T-helper 1 cell treated with Interleukin-12 subunit alpha and Interleukin-12 subunit beta and Interleukin-4 antibody, amounts not matched to agents 30 μg/mL and 1 μg/mL, for 36 hours (primary cell): ENCODE measurements at regions not wholly inside any gene's neighbourhood (a gene's known extent, or its start where the extent isn't known, plus 50 kb on each side); places are given as distances from the start of the nearest gene placed in this dataset.

Experiments used
- H3K27ac Mint-ChIP-seq: one replicate; pipeline ENCODE4 v1.8.0; 2021; ENCODE audit warnings: mild to moderate bottlenecking, mixed read lengths
- H3K27me3 Mint-ChIP-seq: one replicate; pipeline ENCODE4 v1.8.0; 2021; ENCODE audit warnings: low read depth, mixed read lengths
- H3K36me3 Mint-ChIP-seq: one replicate; pipeline ENCODE4 v1.8.0; 2021; ENCODE audit warnings: low read depth, mixed read lengths
- H3K4me1 Mint-ChIP-seq: one replicate; pipeline ENCODE4 v1.8.0; 2021; ENCODE audit warnings: low read depth, mixed read lengths
- H3K4me3 Mint-ChIP-seq: one replicate; pipeline ENCODE4 v1.8.0; 2021; ENCODE audit warnings: mild to moderate bottlenecking, moderate library complexity, mixed read lengths
- H3K9me3 Mint-ChIP-seq: one replicate; pipeline ENCODE4 v1.8.0; 2021; ENCODE audit warnings: mixed read lengths

GRCh38 chr13:99118179-99118578 lies 82.5 kb upstream of the UBAC2 start:
- H3K27ac Mint-ChIP-seq, result no peak overlapping the region
- H3K4me3 Mint-ChIP-seq, result no peak overlapping the region
- H3K27me3 Mint-ChIP-seq, result peaks cover under 1% of the 10 kb centered on the region
- peaks cover 9% of the 10 kb centered on the region for H3K4me1 Mint-ChIP-seq
- no peaks in the 10 kb centered on the region for H3K9me3 Mint-ChIP-seq
- H3K36me3 Mint-ChIP-seq, result peaks cover 2% of the 10 kb centered on the region

DNA sequence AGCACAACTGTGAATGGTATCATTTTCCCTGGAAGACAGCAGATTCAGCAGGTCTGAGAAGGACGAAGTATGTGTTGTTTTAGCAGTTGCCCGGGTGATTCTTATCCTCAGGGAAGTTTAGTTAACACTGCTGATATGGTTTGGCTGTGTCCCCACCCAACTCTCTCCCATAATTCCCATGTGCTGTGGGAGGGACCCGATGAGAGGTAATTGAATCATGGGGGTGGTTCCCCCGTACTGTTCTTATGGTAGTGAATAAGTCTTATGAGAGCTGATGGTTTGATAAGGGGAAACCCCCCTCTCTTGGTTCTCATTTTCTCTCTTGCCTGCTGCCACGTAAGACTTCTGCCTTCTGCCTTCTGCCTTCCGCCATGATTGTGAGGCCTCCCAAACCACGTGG lies 81.0 kb upstream of the UBAC2 start:
- Mint-ChIP-seq H3K4me3 (no peak overlapping the region), H3K4me1 (peaks cover 16% of the 10 kb centered on the region), H3K36me3 (peaks cover 2% of the 10 kb centered on the region), H3K9me3 (no peaks in the 10 kb centered on the region), H3K27ac (no peak overlapping the region), H3K27me3 (no peaks in the 10 kb centered on the region)

DNA sequence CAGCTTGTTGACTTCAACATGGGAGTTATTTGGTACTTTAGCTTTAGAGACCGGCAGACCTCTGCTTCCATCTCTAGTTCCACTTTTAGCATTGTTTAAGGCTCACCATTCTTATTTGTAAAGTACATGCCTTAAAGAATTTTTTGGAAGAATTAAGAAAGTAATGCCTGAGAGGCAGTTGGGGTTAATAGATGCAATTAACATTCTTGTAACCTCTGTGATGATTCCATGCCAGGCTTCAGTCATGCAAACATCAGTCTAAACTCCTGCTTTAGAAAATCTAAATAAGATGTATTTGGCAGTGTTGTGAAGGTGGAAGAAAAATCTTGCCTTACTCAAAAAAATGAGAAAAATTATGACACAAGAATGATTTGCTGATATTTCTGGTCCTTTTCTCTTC lies 79.9 kb upstream of the UBAC2 start:
- Mint-ChIP-seq H3K4me1 (peaks cover 25% of the 10 kb centered on the region), H3K27me3 (no peaks in the 10 kb centered on the region), H3K36me3 (peaks cover 2% of the 10 kb centered on the region), H3K9me3 (no peaks in the 10 kb centered on the region), H3K27ac (no peak overlapping the region), H3K4me3 (no peak overlapping the region)

GRCh38 chr13:99122171-99122570 lies 78.5 kb upstream of the UBAC2 start:
- Mint-ChIP-seq H3K27me3 (no peaks in the 10 kb centered on the region), H3K4me1 (peaks cover 25% of the 10 kb centered on the region), H3K36me3 (peaks cover 2% of the 10 kb centered on the region), H3K9me3 (no peaks in the 10 kb centered on the region), H3K4me3 (no peak overlapping the region), H3K27ac (no peak overlapping the region)

GRCh38 chr13:99123101-99124045 lies 77.3 kb upstream of the UBAC2 start:
- Mint-ChIP-seq H3K27ac (no peak overlapping the region), H3K9me3 (no peaks in the 10 kb centered on the region), H3K27me3 (no peaks in the 10 kb centered on the region), H3K4me1 (peaks cover 25% of the 10 kb centered on the region), H3K4me3 (no peak overlapping the region), H3K36me3 (peaks cover 2% of the 10 kb centered on the region)

GRCh38 chr13:99124046-99124400 lies 76.6 kb upstream of the UBAC2 start:
- no peak overlapping the region for H3K27ac Mint-ChIP-seq
- H3K27me3 Mint-ChIP-seq, result no peaks in the 10 kb centered on the region
- H3K9me3 Mint-ChIP-seq, result no peaks in the 10 kb centered on the region
- no peak overlapping the region for H3K4me3 Mint-ChIP-seq
- peaks cover 2% of the 10 kb centered on the region for H3K36me3 Mint-ChIP-seq
- H3K4me1 Mint-ChIP-seq, result peaks cover 25% of the 10 kb centered on the region

DNA sequence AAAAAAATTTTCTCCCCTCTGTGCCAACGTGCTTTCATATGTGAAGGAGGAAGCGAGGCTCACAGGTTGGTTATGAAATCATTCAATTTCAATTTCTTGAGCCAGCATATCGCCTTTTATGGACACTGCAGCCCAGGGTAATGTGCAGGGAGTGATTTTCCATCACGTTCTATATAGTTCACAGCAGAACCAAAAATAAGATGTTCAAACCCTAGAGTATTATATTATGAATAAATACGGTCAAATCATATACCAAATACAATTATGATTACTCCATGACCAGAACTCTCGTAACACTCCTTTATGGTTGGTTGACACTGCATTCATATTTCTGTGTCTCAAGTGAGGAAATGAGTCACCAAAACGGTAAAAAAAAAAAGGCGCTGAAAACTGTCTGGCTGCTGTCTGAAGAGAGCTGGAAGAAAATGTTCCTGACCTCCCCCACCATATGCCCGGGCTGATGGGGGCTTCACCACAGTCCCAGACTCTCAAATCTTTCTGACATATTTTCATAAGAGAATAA lies 75.8 kb upstream of the UBAC2 start:
- Mint-ChIP-seq H3K36me3 (peaks cover 2% of the 10 kb centered on the region), H3K27me3 (no peaks in the 10 kb centered on the region), H3K9me3 (no peaks in the 10 kb centered on the region), H3K4me3 (no peak overlapping the region), H3K27ac (peak overlapping the region; percentile 32), H3K4me1 (peaks cover 25% of the 10 kb centered on the region)

DNA sequence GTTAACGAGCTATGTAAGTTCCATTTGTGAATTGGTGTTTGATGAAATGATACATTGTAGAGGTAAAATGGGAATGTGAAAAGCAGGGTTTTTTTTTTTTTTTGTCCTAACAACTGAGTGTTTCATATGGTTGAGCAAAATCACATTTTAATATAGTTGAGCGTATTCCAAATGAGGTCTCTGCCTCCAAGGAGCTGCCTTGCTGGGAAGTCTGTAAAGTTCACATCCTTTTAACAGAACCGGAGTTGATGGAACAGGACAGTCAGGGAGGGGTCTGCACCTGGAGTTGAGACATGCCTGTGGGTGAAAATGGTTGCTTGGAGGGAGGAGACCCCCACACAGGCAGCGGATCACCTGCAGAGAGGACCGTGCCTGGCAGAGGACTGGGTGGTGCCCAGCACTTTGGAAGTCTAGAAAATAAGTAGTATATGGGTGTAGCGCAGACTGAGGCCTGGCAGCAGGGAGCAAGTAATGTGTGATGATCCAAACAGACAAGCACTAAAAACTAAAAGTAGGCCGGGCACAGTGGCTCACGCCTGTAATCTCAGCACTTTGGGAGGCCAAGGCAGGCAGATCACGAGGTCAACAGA lies 75.2 kb upstream of the UBAC2 start:
- Mint-ChIP-seq H3K4me1 (peaks cover 25% of the 10 kb centered on the region), H3K27ac (no peak overlapping the region), H3K4me3 (no peak overlapping the region), H3K27me3 (no peaks in the 10 kb centered on the region), H3K9me3 (no peaks in the 10 kb centered on the region), H3K36me3 (peaks cover 2% of the 10 kb centered on the region)

- Mint-ChIP-seq H3K4me3 (no peak overlapping the region), H3K27me3 (no peaks in the 10 kb centered on the region), H3K4me1 (peaks cover 24% of the 10 kb centered on the region), H3K9me3 (no peaks in the 10 kb centered on the region), H3K36me3 (peaks cover 2% of the 10 kb centered on the region), H3K27ac (no peak overlapping the region)
Measured at GRCh38 chr13:99126821-99127220, 73.8 kb upstream of the UBAC2 start.

GRCh38 chr13:99129050-99129449 lies 71.6 kb upstream of the UBAC2 start:
- H3K36me3 Mint-ChIP-seq, result no peaks in the 10 kb centered on the region
- H3K9me3 Mint-ChIP-seq, result no peaks in the 10 kb centered on the region
- H3K27ac Mint-ChIP-seq, result no peak overlapping the region
- peaks cover 13% of the 10 kb centered on the region for H3K4me1 Mint-ChIP-seq
- H3K27me3 Mint-ChIP-seq, result peaks cover 13% of the 10 kb centered on the region
- H3K4me3 Mint-ChIP-seq, result no peak overlapping the region

DNA sequence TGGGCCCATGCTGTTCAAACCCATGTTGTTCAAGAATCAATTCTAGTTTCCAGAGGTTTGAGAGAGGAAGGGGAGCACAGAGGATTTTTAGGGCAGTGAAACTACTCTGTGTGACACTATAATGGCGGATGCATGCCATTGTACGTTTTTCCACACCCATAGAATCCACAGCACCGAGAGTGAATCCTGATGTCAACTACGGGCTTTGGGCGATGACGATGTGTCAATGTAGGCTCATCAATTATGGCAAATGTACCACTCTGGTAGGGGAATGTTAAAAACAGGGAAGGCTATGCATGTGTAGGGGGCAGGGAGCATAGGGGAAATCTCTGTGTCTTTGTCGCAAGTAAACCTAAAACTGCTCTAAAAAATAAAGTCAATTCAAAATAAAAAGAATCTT lies 70.7 kb upstream of the UBAC2 start:
- H3K27me3 Mint-ChIP-seq, result peaks cover 14% of the 10 kb centered on the region
- no peaks in the 10 kb centered on the region for H3K36me3 Mint-ChIP-seq

DNA sequence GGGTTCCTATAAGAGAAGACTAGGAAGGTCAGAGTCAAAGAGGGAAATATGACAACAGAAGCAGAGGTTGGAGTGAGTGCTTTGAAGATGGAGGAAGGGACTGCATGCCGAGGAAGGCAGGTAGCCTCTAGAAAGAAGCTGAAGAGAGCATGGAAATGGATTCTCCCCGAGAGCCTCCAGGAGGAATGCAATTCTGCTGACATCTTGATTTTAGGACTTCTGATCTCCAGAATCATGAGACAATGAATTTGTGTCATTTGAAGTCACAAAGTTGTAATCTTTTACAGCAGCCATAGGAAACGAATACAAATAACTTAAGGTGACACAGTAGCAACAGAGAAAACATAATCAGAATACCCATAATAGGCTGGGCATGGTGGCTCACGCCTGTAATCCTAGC lies 69.2 kb upstream of the UBAC2 start:
- Mint-ChIP-seq H3K4me1 (no peaks in the 10 kb centered on the region), H3K9me3 (no peaks in the 10 kb centered on the region), H3K36me3 (no peaks in the 10 kb centered on the region), H3K4me3 (no peak overlapping the region), H3K27ac (no peak overlapping the region), H3K27me3 (peaks cover 14% of the 10 kb centered on the region)

More for the DNA sequence above, 70.7 kb upstream of the UBAC2 start:
- Mint-ChIP-seq H3K4me1 (peaks cover 6% of the 10 kb centered on the region), H3K9me3 (no peaks in the 10 kb centered on the region), H3K4me3 (no peak overlapping the region), H3K27ac (no peak overlapping the region)

GRCh38 chr13:99132295-99132835 lies 68.3 kb upstream of the UBAC2 start:
- Mint-ChIP-seq H3K27me3 (peaks cover 16% of the 10 kb centered on the region), H3K4me3 (no peak overlapping the region), H3K9me3 (no peaks in the 10 kb centered on the region), H3K27ac (no peak overlapping the region), H3K36me3 (no peaks in the 10 kb centered on the region), H3K4me1 (no peaks in the 10 kb centered on the region)

DNA sequence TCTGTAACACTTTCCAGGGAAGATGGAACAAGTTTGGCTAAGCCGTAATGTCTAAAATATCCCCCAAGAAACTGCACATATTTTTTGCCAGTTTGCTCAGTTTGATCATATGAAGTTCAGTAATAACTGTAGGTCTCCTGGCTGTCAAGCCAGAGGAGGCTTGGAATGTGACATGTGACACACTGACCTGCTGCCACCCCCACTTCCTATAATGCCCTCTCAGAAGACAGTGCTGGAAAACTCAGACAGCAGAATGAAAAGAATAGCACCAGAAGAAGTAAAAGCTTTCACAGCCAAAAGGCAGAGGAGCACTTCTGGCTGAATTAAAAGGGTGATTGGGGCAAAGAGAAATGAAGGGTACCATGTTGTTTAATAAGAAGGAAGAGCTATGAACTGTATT lies 67.4 kb upstream of the UBAC2 start:
- Mint-ChIP-seq H3K27ac (no peak overlapping the region), H3K9me3 (no peaks in the 10 kb centered on the region), H3K4me1 (no peaks in the 10 kb centered on the region), H3K36me3 (no peaks in the 10 kb centered on the region), H3K27me3 (peaks cover 18% of the 10 kb centered on the region), H3K4me3 (no peak overlapping the region)

DNA sequence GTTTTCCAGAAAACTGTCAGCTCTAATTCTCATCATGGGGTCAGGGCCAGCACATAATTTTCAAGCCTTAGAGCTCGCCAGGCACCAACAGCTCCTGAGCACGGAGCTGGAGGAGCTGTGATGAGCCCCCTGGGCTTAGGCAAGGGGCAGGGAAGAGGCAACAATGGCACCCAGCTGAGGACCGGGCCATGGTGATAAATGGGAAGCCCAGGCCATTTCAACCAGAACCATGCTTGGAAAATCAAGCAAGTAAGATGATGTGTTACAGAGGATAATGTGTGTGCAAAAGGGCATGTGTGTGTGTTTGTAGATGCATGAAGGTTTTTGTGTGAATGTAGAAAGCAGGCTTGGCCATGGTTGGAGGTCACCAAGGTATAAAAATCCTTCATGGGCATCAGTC lies 66.8 kb upstream of the UBAC2 start:
- Mint-ChIP-seq H3K4me3 (no peak overlapping the region), H3K27me3 (peaks cover 18% of the 10 kb centered on the region), H3K4me1 (no peaks in the 10 kb centered on the region), H3K9me3 (no peaks in the 10 kb centered on the region), H3K27ac (no peak overlapping the region), H3K36me3 (no peaks in the 10 kb centered on the region)
